Ovary (tissue), 7 donors: ENCODE measurements at regions not wholly inside any gene's neighbourhood (a gene's known extent, or its start where the extent isn't known, plus 50 kb on each side); places are given as distances from the start of the nearest gene placed in this dataset.
"Not testable (repeated sequence)": the region's sequence is repeated elsewhere in the genome, so short reads cannot be mapped to it uniquely, and the experiment has no call there.

Experiments used
- DNase-seq, 5 donors: peaks; one replicate each; pipeline ENCODE4 v3.0.0-alpha.2; 2019 to 2020
- H3K27ac ChIP-seq, 2 donors: fragments of 200-600 bp; one replicate each; pipeline versions ENCODE4 v1.5.1 to v1.8.0; 2019 to 2022
- H3K27me3 ChIP-seq: fragments of 200-600 bp; one replicate; pipeline ENCODE4 v1.8.0; 2022
- H3K36me3 ChIP-seq: fragments of 200-600 bp; sonication (generic); one replicate; pipeline ENCODE4 v1.5.1; 2019
- H3K4me1 ChIP-seq: one replicate; pipeline ENCODE4 v1.8.1; 2013; ENCODE audit warnings: mild to moderate bottlenecking, moderate library complexity; ENCODE audit not compliant: insufficient read depth
- H3K4me3 ChIP-seq: fragments of 200-600 bp; sonication (generic); one replicate; pipeline ENCODE4 v1.5.1; 2017
- H3K9me3 ChIP-seq, 2 donors: fragments of 200-600 bp in 1 of 2; sonication (generic) in 1 of 2; one replicate each; pipeline versions ENCODE4 v1.5.1 to v1.8.1; 2013 to 2019; ENCODE audit warnings: mild to moderate bottlenecking in 1 of 2, moderate library complexity in 1 of 2
- WGBS, 3 donors: extraction: QIAGEN DNeasy Blood & Tissue Kit in 1 of 3; methylation state at CpG; one replicate each; pipeline versions ENCODE4 v1.1.5 to v1.1.7; 2013 to 2017; 5-methylcytosine and 5-hydroxymethylcytosine counted together
- intact Hi-C, 4 donors: fragments of 100-400 bp; cut with DNase I; formaldehyde crosslinking; loops; one replicate each; pipeline versions ENCODE4 v1.11.0 to v1.15.1; 2022 to 2023
- donor health status: DM: no; HTN: no; CAD: no; lungs with moderate emphysema.
- donor health status: DM: no; HTN: no; CAD: no.
- donor health status: Bipolar disorder and iron deficiency.
- donor health status: DM: no; HTN: no; CAD: no.
- donor health status: DM: yes; HTN: yes; CAD: no.

DNA sequence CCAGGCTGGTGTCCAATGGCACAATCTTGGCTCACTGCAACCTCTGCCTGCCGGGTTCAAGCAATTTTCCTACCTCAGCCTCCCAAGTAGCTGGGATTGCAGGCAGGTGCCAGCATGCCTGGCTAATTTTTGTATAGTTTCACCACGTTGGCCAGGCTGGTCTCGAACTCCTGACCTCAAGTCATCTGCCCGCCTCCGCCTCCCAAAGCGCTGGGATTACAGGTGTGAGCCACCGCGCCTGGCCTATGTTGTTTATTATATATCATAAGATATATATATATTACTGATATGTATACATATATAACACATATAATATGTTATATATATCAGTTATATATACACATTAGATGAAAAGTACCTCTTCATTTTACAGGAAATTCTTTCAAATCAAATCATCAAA is 914.7 kb downstream of the FOXD4L5 start:
- WGBS, 3 donors, result 89 to 94% methylated on average over 4 to 5 of the region's 8 CpGs; no CpG with 5 or more reads in 1 of the 3 donors
- intact Hi-C loops, H3K27me3 ChIP-seq, H3K4me3 ChIP-seq, H3K4me1 ChIP-seq, H3K36me3 ChIP-seq, H3K9me3 ChIP-seq, H3K27ac ChIP-seq: not testable (repeated sequence)
- peak in 1 of 5 donors; percentile 4 for DNase-seq

DNA sequence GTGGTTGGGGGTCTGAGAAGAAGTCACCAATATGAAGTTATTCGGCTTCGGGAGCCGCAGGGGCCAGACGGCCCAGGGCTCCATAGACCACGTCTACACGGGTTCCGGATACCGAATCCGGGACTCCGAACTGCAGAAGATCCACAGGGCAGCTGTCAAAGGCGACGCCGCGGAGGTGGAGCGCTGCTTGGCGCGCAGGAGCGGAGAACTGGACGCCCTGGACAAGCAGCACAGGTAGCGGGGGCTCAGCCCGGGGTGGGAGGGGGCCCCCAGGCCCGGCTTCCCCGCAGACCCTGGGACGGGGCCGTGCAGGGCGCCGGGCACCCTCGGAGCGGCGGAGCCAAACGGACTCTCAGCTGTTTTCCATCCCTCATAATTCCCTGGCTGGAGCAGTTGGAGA is 915.4 kb downstream of the FOXD4L5 start:
- intact Hi-C loops, result not testable (repeated sequence)
- no CpG with 5 or more reads among the region's 31 CpGs for WGBS, 3 donors
- DNase-seq, result peak in 2 of 5 donors; percentile 7 to 10

DNA sequence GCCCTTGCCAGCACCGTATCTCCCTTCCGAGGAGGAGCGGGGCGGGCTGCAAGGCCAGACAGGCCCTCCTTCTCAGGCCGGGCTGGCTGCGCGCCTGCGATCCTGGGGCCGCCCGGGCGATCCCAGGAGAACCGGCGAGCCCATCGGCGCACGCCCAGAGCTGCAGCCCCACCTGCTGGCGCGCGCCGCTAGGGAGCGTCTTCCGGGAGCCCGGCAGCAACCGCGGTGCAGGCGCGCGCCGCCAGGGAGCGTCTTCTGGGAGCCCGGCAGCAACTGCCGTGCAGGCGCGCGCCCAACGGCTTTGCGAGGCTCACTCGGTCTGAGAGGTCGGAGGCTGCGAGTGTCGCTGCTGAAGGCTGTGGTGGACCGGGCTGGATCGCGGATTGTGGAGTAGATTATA is 915.9 kb downstream of the FOXD4L5 start:
- peak; percentile 74 to 90 (median 84) for DNase-seq
- H3K4me1 ChIP-seq, intact Hi-C loops, H3K27me3 ChIP-seq, H3K9me3 ChIP-seq, H3K27ac ChIP-seq, H3K4me3 ChIP-seq, H3K36me3 ChIP-seq: not testable (repeated sequence)
- 1% methylated on average over 21 of the region's 44 CpGs; no CpG with 5 or more reads in 2 of the 3 donors for WGBS, 3 donors

More for the DNA sequence above, 915.4 kb downstream of the FOXD4L5 start:
- H3K27ac ChIP-seq, H3K9me3 ChIP-seq, H3K27me3 ChIP-seq, H3K36me3 ChIP-seq, H3K4me1 ChIP-seq, H3K4me3 ChIP-seq: not testable (repeated sequence)

DNA sequence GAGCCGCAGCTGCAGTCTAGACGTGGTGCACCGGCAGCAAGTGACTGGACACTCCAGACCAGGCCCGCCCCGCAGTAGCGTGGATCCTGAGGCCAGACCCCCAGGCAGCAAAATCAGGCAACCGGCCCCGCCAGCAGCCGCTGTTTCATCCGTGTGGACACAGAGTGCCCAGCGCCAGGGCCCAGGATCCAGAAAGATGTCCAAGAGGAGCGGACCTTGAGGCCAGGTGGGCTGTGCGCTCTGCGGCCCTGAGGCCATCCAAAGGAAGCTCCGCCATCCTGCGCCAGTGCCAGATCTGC is 916.4 kb downstream of the FOXD4L5 start:
- H3K9me3 ChIP-seq, H3K4me3 ChIP-seq, H3K4me1 ChIP-seq, H3K36me3 ChIP-seq, H3K27me3 ChIP-seq, intact Hi-C loops, H3K27ac ChIP-seq: not testable (repeated sequence)
- 2% methylated on average over 7 of the region's 16 CpGs; no CpG with 5 or more reads in 2 of the 3 donors for WGBS, 3 donors
- peak in 1 of 5 donors; percentile 1 for DNase-seq

DNA sequence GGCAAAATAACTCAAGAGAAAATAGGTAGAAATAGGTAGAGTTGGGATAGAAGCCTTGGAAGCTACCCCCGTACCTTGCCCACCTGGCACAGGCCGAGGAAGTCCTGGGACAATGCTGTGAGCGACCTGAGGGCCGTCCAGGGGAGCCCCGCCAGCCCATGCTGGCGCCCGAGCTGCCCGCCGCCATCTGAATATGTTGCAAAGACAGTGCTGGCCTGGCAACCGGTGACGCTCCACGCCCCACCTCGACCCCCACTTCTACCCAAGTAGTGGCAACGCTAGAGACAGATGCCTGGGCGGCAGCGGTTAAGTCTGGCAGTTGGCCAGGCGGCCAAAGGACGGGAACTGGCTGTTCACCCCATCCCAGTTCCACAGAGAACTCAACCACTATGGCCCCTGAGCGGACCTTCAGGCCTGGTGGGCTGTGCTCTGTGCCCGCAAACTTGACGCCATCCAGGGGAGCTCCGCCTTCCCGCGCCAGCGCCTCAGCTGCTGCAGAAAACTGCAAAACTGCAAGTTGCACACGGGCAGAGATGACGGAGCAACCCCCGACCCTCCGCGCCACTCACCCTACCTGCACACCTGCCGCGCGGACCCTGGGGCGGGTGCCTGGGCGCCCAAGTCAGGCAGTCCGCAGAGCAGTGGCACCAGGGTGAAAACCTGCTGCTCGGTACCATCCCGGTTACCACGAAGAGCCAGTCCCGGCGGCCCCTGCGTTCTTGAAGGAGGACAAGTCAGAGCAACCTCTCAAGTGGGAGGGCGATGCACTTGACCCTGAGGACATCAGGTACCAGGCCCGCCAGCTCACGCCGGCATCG is 917.0 kb downstream of the FOXD4L5 start:
- 34 to 88% (median 60%) methylated on average over 9 to 21 of the region's 47 CpGs for WGBS, 3 donors
- H3K4me3 ChIP-seq, H3K4me1 ChIP-seq, H3K9me3 ChIP-seq, H3K27me3 ChIP-seq, H3K36me3 ChIP-seq, H3K27ac ChIP-seq, intact Hi-C loops: not testable (repeated sequence)
- DNase-seq, result peak in 3 of 5 donors; percentile 7 to 23 (median 13)
